ENCODE measurements at regions not wholly inside any gene's neighbourhood (a gene's known extent, or its start where the extent isn't known, plus 50 kb on each side); places are given as distances from the start of the nearest gene placed in this dataset.

DNA sequence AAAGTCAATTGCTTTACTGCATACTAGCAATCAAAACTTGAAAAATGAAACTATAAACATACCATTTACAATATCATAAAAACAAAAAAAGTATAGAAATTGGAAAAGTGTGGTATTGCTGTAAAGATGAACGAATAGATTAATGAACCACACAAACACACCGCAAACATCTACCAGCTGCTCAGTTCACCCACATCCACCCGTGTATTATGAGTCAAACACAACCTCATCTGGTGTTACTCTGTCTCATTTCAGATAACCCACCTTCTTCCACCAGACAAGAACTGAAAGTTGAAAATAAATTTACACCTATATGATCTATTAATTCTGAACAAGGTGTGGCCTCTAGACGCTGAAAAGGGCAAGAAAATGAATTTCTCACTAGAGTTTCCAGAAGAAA, 53.3 kb downstream of the BLID start:
- Mint-ChIP-seq H3K36me3 (peaks cover 2% of the 10 kb centered on the region), H3K27ac (no peak overlapping the region)

DNA sequence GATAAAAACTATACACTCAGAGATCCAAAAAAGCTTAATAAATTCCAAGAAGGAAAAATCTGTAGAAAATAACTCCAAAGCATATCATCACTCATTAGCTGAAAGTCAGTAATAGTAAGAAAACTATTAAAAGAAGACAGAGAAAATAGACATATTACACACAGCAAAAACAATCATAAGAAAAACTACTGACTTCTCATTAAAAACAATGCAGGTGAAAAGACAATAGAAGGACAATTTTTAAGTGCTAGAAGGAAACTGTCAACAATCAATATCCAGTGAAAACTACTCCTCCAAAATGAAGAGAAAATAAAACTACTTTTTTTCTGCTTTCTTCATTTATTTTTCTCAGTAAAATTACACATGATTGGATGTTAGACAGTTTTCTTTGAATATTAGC, 56.5 kb downstream of the BLID start:
- no peak overlapping the region for H3K4me3 Mint-ChIP-seq
- no peaks in the 10 kb centered on the region for H3K4me1 Mint-ChIP-seq
- peaks cover 1% of the 10 kb centered on the region for H3K27me3 Mint-ChIP-seq
- no peak overlapping the region for H3K27ac Mint-ChIP-seq
- peaks cover 2% of the 10 kb centered on the region for H3K36me3 Mint-ChIP-seq
- peaks cover 3 to 8% (median 5%) of the 10 kb centered on the region in 3 donors for H3K9me3 Mint-ChIP-seq

More for the DNA sequence above, 53.3 kb downstream of the BLID start:
- Mint-ChIP-seq H3K4me1 (no peaks in the 10 kb centered on the region), H3K27me3 (no peaks in the 10 kb centered on the region), H3K4me3 (no peak overlapping the region), H3K9me3 (peaks cover 1 to 8% (median 4%) of the 10 kb centered on the region in 3 donors)

DNA sequence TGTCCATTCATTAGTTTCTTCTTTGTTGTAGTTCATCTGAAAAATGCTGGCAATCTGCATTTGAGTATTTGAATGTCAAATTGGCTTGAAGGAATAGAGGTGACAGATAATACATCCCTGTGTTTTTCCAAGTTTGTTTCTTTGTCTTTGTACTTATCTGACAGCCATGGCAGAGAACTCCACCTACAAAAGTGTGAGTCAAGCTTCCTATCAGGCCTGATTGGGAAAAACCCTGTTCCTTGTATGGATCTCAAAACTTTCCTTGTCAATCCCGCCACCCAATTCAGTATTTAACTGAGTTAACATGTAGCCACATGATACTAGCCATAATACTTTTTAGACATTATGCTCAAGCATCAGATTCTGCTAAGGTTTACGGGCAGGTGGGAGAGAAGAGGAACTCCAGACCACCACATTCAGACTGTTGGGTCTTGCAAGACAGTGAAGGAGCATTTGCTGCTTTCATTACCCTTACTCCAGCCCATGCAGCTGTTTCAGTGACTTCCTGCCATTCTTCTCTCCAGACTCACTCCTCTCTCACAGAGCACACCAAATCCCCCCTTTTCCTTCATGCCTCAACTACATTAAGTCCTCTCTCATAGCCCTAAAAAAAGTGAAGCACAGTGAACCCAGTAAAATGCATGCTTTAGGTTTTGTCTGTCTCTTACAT, 65.9 kb downstream of the BLID start:
- Mint-ChIP-seq H3K9me3 (peaks cover 4 to 8% (median 7%) of the 10 kb centered on the region in 3 donors), H3K27me3 (peaks cover 2% of the 10 kb centered on the region), H3K4me3 (no peak overlapping the region), H3K36me3 (no peaks in the 10 kb centered on the region), H3K4me1 (no peaks in the 10 kb centered on the region), H3K27ac (no peak overlapping the region)

DNA sequence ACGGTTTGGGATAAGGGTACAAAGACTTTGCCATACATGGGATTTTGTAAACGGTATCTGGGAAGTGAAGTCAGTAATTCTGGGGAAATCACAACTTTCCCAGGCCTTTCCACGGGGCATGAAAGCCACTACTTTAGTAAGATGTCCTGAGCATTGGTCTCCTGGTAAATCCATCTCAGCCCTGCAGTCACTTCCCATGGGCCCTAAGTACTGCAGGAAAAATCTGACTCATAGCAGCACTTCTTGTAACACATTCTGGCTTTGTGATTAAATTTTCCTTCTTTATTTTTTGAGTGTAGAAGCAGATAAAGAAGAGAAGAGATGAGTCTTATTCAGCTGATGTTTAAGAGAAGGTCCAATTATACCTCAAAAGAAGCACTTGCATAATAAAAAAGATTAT, 67.6 kb downstream of the BLID start:
- no peak overlapping the region for H3K4me3 Mint-ChIP-seq
- H3K27ac Mint-ChIP-seq, result no peak overlapping the region
- H3K9me3 Mint-ChIP-seq, result peaks cover 3 to 8% (median 7%) of the 10 kb centered on the region in 3 donors
- H3K36me3 Mint-ChIP-seq, result no peaks in the 10 kb centered on the region
- H3K27me3 Mint-ChIP-seq, result peaks cover 2% of the 10 kb centered on the region
- no peaks in the 10 kb centered on the region for H3K4me1 Mint-ChIP-seq

DNA sequence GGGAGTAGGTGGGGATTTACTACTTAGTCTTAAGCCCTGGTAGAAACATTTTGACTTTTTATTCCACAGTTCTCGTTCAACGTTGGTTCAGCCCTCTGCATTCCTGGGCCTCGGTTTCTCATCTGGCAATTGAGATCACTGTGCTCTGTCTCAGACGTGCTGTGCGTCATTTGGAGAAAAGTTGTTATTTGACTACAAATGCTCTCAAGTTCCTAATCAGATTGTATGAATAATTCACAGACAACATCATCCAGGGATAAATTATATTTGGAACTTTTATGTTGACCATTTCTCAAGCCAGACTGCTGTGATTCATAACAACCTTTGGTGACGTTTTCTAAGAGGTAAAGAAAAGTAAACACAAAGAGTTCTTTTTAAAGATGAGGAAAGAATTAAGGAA, 69.2 kb downstream of the BLID start:
- no peaks in the 10 kb centered on the region for H3K4me1 Mint-ChIP-seq
- peaks cover 2% of the 10 kb centered on the region for H3K27me3 Mint-ChIP-seq
- peaks cover under 1 to 5% (median 3%) of the 10 kb centered on the region in 3 donors for H3K9me3 Mint-ChIP-seq
- H3K4me3 Mint-ChIP-seq, result no peak overlapping the region
- no peak overlapping the region for H3K27ac Mint-ChIP-seq
- H3K36me3 Mint-ChIP-seq, result no peaks in the 10 kb centered on the region

DNA sequence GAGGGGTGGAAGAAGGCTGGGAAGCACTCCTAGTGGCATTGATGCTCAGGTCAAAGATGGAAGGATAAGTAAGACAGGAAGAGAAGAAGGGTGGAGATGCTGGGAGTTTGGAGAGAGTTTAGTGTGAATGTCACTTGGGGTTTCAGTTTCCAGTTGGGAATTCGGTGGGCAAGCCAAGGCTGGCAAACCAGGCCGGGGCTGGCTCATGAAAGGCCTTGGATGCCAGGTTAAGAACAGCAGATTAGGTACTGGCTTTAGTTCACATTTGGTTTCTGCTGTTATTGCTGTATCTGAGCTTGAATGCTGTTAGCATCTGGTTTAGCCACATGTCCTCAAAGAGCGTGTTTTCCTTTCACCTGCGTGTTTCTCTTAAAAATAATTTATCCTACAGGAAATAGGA, 69.6 kb downstream of the BLID start:
- H3K27ac Mint-ChIP-seq, result no peak overlapping the region
- peaks cover 0 to 4% (median 2%) of the 10 kb centered on the region in 3 donors for H3K9me3 Mint-ChIP-seq
- peaks cover 2% of the 10 kb centered on the region for H3K27me3 Mint-ChIP-seq
- H3K4me3 Mint-ChIP-seq, result no peak overlapping the region
- H3K4me1 Mint-ChIP-seq, result no peaks in the 10 kb centered on the region
- H3K36me3 Mint-ChIP-seq, result no peaks in the 10 kb centered on the region

DNA sequence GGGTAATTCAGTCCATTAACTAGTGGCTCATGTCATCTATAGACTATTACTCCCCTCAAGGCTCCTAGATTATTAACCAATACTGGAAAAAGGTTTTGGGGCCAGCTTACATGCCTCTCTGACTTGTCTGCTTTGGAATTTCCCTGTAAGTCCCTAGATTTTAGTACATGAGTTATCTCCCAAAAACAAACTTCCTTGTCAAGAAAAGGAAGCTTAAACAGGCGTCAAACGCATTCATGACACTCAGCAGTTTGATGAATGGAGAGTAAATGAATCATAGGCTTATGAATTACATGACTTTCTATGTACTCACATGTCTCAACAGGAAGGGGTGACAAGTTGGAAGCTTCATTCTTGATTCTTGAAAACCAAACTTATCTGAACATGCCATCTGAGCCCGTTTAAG, 70.8 kb downstream of the BLID start:
- Mint-ChIP-seq H3K27ac (no peak overlapping the region), H3K4me3 (no peak overlapping the region), H3K9me3 (peaks cover 0 to 4% (median 0%) of the 10 kb centered on the region in 3 donors), H3K36me3 (no peaks in the 10 kb centered on the region), H3K4me1 (no peaks in the 10 kb centered on the region), H3K27me3 (peaks cover 2% of the 10 kb centered on the region)

DNA sequence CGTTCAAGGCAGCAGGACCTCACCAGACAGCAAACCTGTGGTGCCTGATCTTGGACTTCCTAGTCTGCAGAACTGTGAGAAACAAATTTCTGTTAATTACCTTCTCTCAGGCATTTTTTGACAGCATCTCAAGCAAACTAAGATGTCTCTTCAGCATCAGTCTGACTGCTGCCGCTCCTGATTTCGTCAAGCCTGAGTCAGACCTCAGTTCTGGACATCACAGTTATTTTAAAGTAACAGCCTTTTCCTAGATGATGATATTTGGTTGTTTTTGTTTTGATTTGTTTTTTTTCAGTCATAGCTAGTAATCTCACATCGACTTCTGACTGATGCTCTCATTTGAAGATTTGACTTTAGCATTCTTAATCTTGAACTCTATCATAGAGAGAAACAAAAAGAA, 71.9 kb downstream of the BLID start:
- H3K4me1 Mint-ChIP-seq, result no peaks in the 10 kb centered on the region
- H3K27ac Mint-ChIP-seq, result no peak overlapping the region
- no peak overlapping the region for H3K4me3 Mint-ChIP-seq
- H3K27me3 Mint-ChIP-seq, result peaks cover 2% of the 10 kb centered on the region
- H3K9me3 Mint-ChIP-seq, result peaks cover 0 to 4% (median 0%) of the 10 kb centered on the region in 3 donors
- H3K36me3 Mint-ChIP-seq, result no peaks in the 10 kb centered on the region

DNA sequence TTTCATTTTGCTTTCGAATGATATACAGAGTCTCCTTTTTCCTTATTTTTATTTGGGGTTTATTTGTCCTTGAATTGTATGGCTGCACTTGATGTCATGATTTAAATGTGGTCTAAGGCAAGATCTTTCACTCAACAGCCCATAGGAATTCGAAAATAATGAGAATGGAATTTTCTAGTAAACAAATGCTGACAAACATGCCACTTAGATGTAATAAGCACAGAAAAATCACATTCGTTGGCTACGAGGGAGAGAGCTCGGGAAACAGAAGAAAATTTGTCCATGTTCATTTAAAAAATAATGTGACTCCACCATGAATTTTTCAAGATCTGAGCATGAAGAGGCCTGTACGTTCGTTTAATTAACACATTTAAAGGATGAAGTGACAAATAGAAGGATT, 73.0 kb downstream of the BLID start:
- Mint-ChIP-seq H3K9me3 (peaks cover 0 to 4% (median 0%) of the 10 kb centered on the region in 3 donors), H3K36me3 (no peaks in the 10 kb centered on the region), H3K27me3 (peaks cover 5% of the 10 kb centered on the region), H3K27ac (no peak overlapping the region), H3K4me1 (no peaks in the 10 kb centered on the region), H3K4me3 (no peak overlapping the region)

DNA sequence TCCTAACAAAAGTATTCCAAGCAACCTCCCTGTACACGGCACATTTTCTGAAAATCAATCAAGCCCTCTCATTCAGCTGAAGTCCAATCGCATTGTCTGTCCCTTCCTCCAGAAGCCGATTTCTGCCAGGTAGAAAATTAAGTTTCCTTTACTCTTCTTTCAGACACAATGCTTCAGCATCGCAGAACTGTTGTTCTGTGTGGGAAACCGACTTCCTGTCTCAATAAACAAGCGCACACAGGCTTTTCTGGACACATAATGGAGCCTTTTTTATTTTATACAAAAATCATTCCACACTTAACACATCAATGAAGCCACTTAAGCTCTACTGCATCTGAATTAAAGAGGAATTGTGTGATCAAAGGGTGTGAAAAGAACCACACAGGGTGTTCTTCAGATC, 75.6 kb downstream of the BLID start:
- no peaks in the 10 kb centered on the region for H3K4me1 Mint-ChIP-seq
- peaks cover 3% of the 10 kb centered on the region for H3K27me3 Mint-ChIP-seq
- no peaks in the 10 kb centered on the region for H3K9me3 Mint-ChIP-seq
- no peak overlapping the region for H3K27ac Mint-ChIP-seq
- no peak overlapping the region for H3K4me3 Mint-ChIP-seq
- H3K36me3 Mint-ChIP-seq, result no peaks in the 10 kb centered on the region

DNA sequence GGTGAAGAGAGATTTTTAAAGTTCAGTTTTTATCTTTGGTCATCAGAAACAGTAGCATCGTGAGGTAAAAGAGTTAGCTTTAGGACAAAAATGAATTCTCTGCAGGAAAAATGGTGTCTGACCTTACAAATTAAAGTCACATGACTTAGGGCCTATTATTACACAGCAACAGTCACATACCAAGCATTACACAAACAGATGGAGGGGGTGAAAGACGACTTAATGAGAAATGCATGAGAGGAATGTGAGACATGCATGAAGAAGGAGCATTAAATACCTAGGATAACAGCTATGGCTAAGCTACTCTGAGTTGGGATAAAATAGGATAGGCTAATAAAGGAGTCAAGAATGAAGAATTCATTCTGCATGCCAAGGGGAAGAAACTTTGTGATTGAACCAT, 77.5 kb downstream of the BLID start:
- Mint-ChIP-seq H3K36me3 (no peaks in the 10 kb centered on the region), H3K27ac (no peak overlapping the region), H3K4me3 (no peak overlapping the region), H3K27me3 (peaks cover 3% of the 10 kb centered on the region), H3K9me3 (no peaks in the 10 kb centered on the region), H3K4me1 (no peaks in the 10 kb centered on the region)

DNA sequence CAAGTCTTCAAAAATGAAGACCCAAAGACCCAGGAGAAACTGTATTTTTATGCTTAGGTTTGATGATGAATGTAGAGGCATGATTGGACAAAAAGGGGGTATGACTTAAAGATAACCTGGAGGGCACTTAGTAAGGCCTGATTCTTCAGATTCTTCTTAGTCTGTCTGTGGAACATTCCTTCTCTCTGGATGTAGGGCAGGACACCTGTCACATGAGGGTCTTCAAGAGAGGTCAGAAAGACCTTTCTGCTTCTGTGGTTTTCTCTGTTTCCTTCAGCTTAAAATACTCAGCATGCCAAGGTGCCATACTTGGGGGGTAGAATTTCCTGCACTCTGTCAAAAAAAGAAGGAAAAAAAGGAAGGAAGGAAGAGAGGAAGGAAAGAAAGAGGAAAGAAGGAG, 78.1 kb downstream of the BLID start:
- no peak overlapping the region for H3K27ac Mint-ChIP-seq
- peaks cover 3% of the 10 kb centered on the region for H3K27me3 Mint-ChIP-seq
- no peaks in the 10 kb centered on the region for H3K4me1 Mint-ChIP-seq
- no peak overlapping the region for H3K4me3 Mint-ChIP-seq
- H3K36me3 Mint-ChIP-seq, result no peaks in the 10 kb centered on the region
- peaks cover 0 to under 1% (median 0%) of the 10 kb centered on the region in 3 donors for H3K9me3 Mint-ChIP-seq

DNA sequence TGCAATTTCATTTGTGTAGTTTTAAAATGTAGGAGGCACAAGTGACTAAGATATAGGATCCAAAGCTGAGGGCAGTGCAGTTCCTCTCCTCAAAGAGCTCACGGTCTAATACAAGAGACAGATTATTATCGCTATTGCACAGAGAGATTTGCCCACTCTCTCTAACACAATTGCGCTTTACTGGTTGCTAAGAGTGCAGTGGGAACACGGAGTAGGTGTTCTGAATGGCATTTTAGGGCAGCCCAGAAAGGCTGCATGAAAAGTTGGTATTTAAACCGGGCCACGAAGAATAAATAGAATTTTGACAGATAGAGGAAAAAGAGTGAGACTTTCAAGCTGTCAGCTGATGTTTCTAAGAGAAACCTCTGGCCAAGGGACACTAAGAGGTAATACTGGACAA, 79.5 kb downstream of the BLID start:
- peaks cover 0 to 3% (median 0%) of the 10 kb centered on the region in 3 donors for H3K9me3 Mint-ChIP-seq
- H3K4me3 Mint-ChIP-seq, result no peak overlapping the region
- no peaks in the 10 kb centered on the region for H3K4me1 Mint-ChIP-seq
- H3K36me3 Mint-ChIP-seq, result no peaks in the 10 kb centered on the region
- H3K27me3 Mint-ChIP-seq, result peaks cover 3% of the 10 kb centered on the region
- no peak overlapping the region for H3K27ac Mint-ChIP-seq

DNA sequence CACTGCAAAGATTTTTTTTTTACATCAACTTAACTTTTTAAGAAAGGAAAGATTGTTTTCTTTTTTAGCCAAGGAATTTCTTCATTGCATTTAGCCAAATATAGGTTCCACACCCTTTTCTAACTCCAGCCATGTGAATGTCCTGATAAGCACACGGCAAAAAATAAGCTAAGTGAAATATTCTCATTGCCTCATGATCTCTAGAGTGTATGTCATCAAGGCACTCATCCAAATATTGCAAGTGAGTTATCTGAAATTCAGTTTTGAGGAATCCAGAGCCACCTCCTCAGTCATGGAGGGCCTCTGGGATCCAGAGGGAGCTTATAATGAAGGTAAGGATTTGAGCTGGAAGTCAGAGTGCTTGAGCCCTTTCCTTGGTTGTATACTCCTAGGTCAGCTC, 80.0 kb downstream of the BLID start:
- Mint-ChIP-seq H3K4me1 (no peaks in the 10 kb centered on the region), H3K27ac (no peak overlapping the region), H3K27me3 (peaks cover 3% of the 10 kb centered on the region), H3K9me3 (peaks cover 0 to 3% (median 0%) of the 10 kb centered on the region in 3 donors), H3K4me3 (no peak overlapping the region), H3K36me3 (no peaks in the 10 kb centered on the region)

DNA sequence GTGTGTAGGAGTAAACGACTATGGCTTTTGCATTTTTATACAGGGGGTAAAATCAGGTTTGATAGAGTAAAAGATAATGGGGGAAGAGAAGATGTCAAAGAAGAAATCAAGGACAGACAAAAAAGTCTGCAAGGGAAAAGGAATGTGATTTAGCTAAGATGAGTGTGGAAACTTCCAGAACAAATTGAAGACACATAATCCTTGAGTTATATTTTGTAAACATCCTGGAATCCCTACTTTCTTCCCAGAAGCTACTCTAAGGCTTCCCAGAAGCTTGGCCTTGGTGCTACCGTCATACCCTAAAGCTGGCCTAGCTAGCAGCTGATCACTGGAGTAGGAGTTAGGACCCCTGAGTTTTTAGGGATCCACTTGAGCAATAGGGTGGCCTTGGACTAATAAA, 82.4 kb downstream of the BLID start:
- Mint-ChIP-seq H3K4me1 (no peaks in the 10 kb centered on the region), H3K27me3 (peaks cover 3% of the 10 kb centered on the region), H3K36me3 (no peaks in the 10 kb centered on the region), H3K27ac (no peak overlapping the region), H3K9me3 (peaks cover 0 to 3% (median 0%) of the 10 kb centered on the region in 3 donors), H3K4me3 (no peak overlapping the region)

DNA sequence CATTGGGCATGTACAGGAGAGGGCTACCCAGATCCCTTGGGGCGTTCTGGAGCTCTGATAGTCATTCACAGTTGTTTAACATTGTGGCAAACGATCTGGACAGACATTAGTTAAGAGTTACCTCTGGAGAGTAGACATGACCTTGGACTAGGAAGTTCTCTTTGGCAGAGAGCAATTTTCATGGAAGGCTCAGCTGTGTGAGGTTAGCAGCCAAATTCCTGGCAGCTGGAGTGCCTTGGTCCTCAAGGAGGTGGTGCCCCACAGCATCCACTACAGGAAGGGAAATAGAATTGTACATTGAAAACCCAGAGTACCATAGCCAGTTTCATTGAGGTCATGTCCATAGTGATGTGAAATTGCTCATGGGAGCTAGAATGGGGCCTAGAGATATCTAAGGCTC, 82.8 kb downstream of the BLID start:
- H3K4me1 Mint-ChIP-seq, result no peaks in the 10 kb centered on the region
- H3K36me3 Mint-ChIP-seq, result no peaks in the 10 kb centered on the region
- no peak overlapping the region for H3K4me3 Mint-ChIP-seq

More for the DNA sequence above, 82.8 kb downstream of the BLID start:
- Mint-ChIP-seq H3K27ac (no peak overlapping the region), H3K27me3 (peaks cover 2% of the 10 kb centered on the region), H3K9me3 (peaks cover 0 to 3% (median 0%) of the 10 kb centered on the region in 3 donors)
